ENCODE measurements at regions not wholly inside any gene's neighbourhood (a gene's known extent, or its start where the extent isn't known, plus 50 kb on each side); places are given as distances from the start of the nearest gene placed in this dataset.
"Not testable (repeated sequence)": the region's sequence is repeated elsewhere in the genome, so short reads cannot be mapped to it uniquely, and the experiment has no call there.

DNA sequence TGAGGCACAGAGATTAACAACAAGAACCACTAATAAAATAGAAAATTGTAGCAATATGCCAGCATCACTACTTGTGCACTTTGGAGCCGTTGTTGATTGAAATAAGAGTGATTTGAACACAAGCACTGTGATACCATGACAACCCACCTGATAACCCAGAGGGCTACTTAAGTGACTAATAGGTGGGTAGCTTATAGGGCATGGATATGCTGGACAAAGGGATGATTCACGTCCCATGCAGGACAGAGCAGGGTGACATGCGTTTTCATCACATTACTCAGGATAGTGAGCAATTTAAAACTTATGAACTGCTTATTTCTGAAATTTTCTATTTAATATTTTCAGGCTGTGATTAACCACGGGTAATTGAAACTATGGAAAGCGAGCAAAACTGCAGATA, 222.9 kb downstream of the SPATA31A7 start:
- TF ChIP-seq, protein P1, sequence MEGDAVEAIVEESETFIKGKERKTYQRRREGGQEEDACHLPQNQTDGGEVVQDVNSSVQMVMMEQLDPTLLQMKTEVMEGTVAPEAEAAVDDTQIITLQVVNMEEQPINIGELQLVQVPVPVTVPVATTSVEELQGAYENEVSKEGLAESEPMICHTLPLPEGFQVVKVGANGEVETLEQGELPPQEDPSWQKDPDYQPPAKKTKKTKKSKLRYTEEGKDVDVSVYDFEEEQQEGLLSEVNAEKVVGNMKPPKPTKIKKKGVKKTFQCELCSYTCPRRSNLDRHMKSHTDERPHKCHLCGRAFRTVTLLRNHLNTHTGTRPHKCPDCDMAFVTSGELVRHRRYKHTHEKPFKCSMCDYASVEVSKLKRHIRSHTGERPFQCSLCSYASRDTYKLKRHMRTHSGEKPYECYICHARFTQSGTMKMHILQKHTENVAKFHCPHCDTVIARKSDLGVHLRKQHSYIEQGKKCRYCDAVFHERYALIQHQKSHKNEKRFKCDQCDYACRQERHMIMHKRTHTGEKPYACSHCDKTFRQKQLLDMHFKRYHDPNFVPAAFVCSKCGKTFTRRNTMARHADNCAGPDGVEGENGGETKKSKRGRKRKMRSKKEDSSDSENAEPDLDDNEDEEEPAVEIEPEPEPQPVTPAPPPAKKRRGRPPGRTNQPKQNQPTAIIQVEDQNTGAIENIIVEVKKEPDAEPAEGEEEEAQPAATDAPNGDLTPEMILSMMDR (conservative IDR thresholded peaks at IDR 0.05; ENCODE audit: low read depth, low read length): not testable (repeated sequence)
- TF ChIP-seq EZH2 (IDR thresholded peaks at IDR 0.05; ENCODE audit: low read length, unreplicated experiment); EZH2phosphoT487 (IDR thresholded peaks at IDR 0.05; ENCODE audit: borderline replicate concordance, low read length): not testable (repeated sequence)
